H9 (cell line): ENCODE measurements at regions not wholly inside any gene's neighbourhood (a gene's known extent, or its start where the extent isn't known, plus 50 kb on each side); places are given as distances from the start of the nearest gene placed in this dataset.

Experiments
- DNase-seq: peaks from one replicate; pipeline ENCODE4 v3.0.0-alpha.2; 2017
- H2AFZ ChIP-seq: one replicate; pipeline ENCODE4 v1.6.1; 2013; ENCODE audit warnings: mild to moderate bottlenecking, low read length, control low read depth, moderate library complexity
- H2AK5ac ChIP-seq: 2 replicates; pipeline ENCODE4 v1.6.1; 2013; ENCODE audit warnings: low read length, control low read depth, mixed read lengths; ENCODE audit not compliant: insufficient read length
- H2BK120ac ChIP-seq: one replicate; pipeline ENCODE4 v1.6.1; 2013; ENCODE audit warnings: low read depth, mild to moderate bottlenecking, low read length, control low read depth, inconsistent platforms; ENCODE audit not compliant: poor library complexity, severe bottlenecking
- H2BK12ac ChIP-seq: 2 replicates; pipeline ENCODE4 v1.6.1; 2013; ENCODE audit warnings: low read length, control low read depth, mixed read lengths, low read depth; ENCODE audit not compliant: insufficient read length
- H2BK15ac ChIP-seq: 2 replicates; pipeline ENCODE4 v1.6.1; 2013; ENCODE audit warnings: low read depth, low read length, control low read depth
- H2BK20ac ChIP-seq: one replicate; pipeline ENCODE4 v1.6.1; 2013; ENCODE audit warnings: low read depth, mild to moderate bottlenecking, low read length, control low read depth, inconsistent platforms; ENCODE audit not compliant: poor library complexity, severe bottlenecking
- H2BK5ac ChIP-seq: 2 replicates; pipeline ENCODE4 v1.6.1; 2013; ENCODE audit warnings: low read length, control low read depth, mixed read lengths; ENCODE audit not compliant: insufficient read length
- H3K14ac ChIP-seq: 2 replicates; pipeline ENCODE4 v1.6.1; 2013; ENCODE audit warnings: low read length, control low read depth; ENCODE audit not compliant: insufficient read depth
- H3K18ac ChIP-seq: 2 replicates; pipeline ENCODE4 v1.6.1; 2013; ENCODE audit warnings: low read depth, mild to moderate bottlenecking, mixed read lengths, low read length, control low read depth; ENCODE audit not compliant: insufficient read length
- H3K23ac ChIP-seq: 2 replicates; pipeline ENCODE4 v1.6.1; 2013; ENCODE audit warnings: low read length, control low read depth, mixed read lengths, low read depth; ENCODE audit not compliant: insufficient read length
- H3K23me2 ChIP-seq: 2 replicates; pipeline ENCODE4 v1.6.1; 2013; ENCODE audit warnings: low read depth, mild to moderate bottlenecking, mixed read lengths, low read length, control low read depth; ENCODE audit not compliant: insufficient read length, poor library complexity, severe bottlenecking
- H3K27ac ChIP-seq: 2 replicates; pipeline ENCODE4 v1.5.1; 2013; ENCODE audit warnings: low read length, control low read depth, mixed read lengths, low read depth; ENCODE audit not compliant: insufficient read length
- H3K27me3 ChIP-seq: 2 replicates; pipeline ENCODE4 v1.6.1; 2013; ENCODE audit warnings: low read length, control low read depth, inconsistent platforms; ENCODE audit not compliant: insufficient read depth
- H3K4ac ChIP-seq: 2 replicates; pipeline ENCODE4 v1.6.1; 2013; ENCODE audit warnings: low read depth, mild to moderate bottlenecking, control low read depth, inconsistent platforms, low read length, moderate library complexity
- H3K4me1 ChIP-seq: 2 replicates; pipeline ENCODE4 v1.6.1; 2013; ENCODE audit warnings: low read length, control low read depth, inconsistent platforms; ENCODE audit not compliant: insufficient read depth
- H3K4me2 ChIP-seq: 2 replicates; pipeline ENCODE4 v1.6.1; 2013; ENCODE audit warnings: low read length, control low read depth, mixed read lengths; ENCODE audit not compliant: insufficient read length, insufficient read depth
- H3K56ac ChIP-seq: 2 replicates; pipeline ENCODE4 v1.6.1; 2013; ENCODE audit warnings: low read depth, mild to moderate bottlenecking, mixed read lengths, low read length, control low read depth; ENCODE audit not compliant: insufficient read length
- H3K79me1 ChIP-seq: 2 replicates; pipeline ENCODE4 v1.6.1; 2013; ENCODE audit warnings: low read depth, mild to moderate bottlenecking, moderate library complexity, low read length, control low read depth, inconsistent platforms; ENCODE audit not compliant: insufficient read depth, poor library complexity, severe bottlenecking
- H3K79me2 ChIP-seq: 2 replicates; pipeline ENCODE4 v1.6.1; 2013; ENCODE audit warnings: low read length, control low read depth, inconsistent platforms; ENCODE audit not compliant: insufficient read depth
- H3K9ac ChIP-seq: 2 replicates; pipeline ENCODE4 v1.6.1; 2013; ENCODE audit warnings: low read length, control low read depth, mixed read lengths; ENCODE audit not compliant: insufficient read length; ENCODE audit errors: extremely low read depth
- H3K9me3 ChIP-seq: one replicate; pipeline ENCODE4 v1.6.1; 2013; ENCODE audit warnings: low read depth, low read length, inconsistent platforms; ENCODE audit not compliant: control insufficient read depth
- H3T11ph ChIP-seq: one replicate; pipeline ENCODE4 v1.6.1; 2013; ENCODE audit warnings: mild to moderate bottlenecking, low read length, control low read depth, inconsistent platforms
- H4K20me1 ChIP-seq: one replicate; pipeline ENCODE4 v1.6.1; 2013; ENCODE audit not compliant: control insufficient read depth, insufficient read length, insufficient read depth
- H4K5ac ChIP-seq: 2 replicates; pipeline ENCODE4 v1.6.1; 2013; ENCODE audit warnings: low read depth, mild to moderate bottlenecking, mixed read lengths, low read length, control low read depth; ENCODE audit not compliant: insufficient read length
- H4K8ac ChIP-seq: replicated peaks from 2 replicates; pipeline ENCODE4 v1.6.1; 2013; ENCODE audit warnings: low read length, control low read depth, mixed read lengths, low read depth; ENCODE audit not compliant: insufficient read length
- H4K91ac ChIP-seq: 2 replicates; pipeline ENCODE4 v1.6.1; 2013; ENCODE audit warnings: low read depth, mild to moderate bottlenecking, moderate library complexity, mixed read lengths, low read length, control low read depth; ENCODE audit not compliant: insufficient read length
- H3K27ac Mint-ChIP-seq, 3 experiments: 2 replicates in 2 of 3; 3 replicates in 1 of 3; pipeline ENCODE4 v1.8.0; 2020 to 2021; ENCODE audit warnings: mixed read lengths in 3 of 3, mild to moderate bottlenecking in 1 of 3, moderate library complexity in 1 of 3
- H3K27me3 Mint-ChIP-seq: 2 replicates; pipeline ENCODE4 v1.8.0; 2021; ENCODE audit warnings: low read depth, mild to moderate bottlenecking, moderate library complexity, mixed read lengths
- H3K36me3 Mint-ChIP-seq, 3 experiments: 2 replicates in 2 of 3; 3 replicates in 1 of 3; pipeline ENCODE4 v1.8.0; 2020 to 2021; ENCODE audit warnings: low read depth in 3 of 3, mixed read lengths in 3 of 3; ENCODE audit not compliant: insufficient read depth in 1 of 3
- H3K4me1 Mint-ChIP-seq, 2 experiments: 2 replicates each; pipeline ENCODE4 v1.8.0; 2020; ENCODE audit warnings: mixed read lengths in 2 of 2
- H3K4me3 Mint-ChIP-seq, 2 experiments: 2 replicates in 1 of 2; 3 replicates in 1 of 2; pipeline ENCODE4 v1.8.0; 2020 to 2021; ENCODE audit warnings: mild to moderate bottlenecking in 2 of 2, mixed read lengths in 2 of 2, moderate library complexity in 1 of 2
- H3K9me3 Mint-ChIP-seq, 2 experiments: 2 replicates in 1 of 2; 3 replicates in 1 of 2; pipeline ENCODE4 v1.8.0; 2020; ENCODE audit warnings: mild to moderate bottlenecking in 2 of 2, mixed read lengths in 2 of 2, moderate library complexity in 1 of 2
- WGBS: extraction: QIAGEN DNeasy Blood & Tissue Kit; methylation state at CpG from one replicate; pipeline ENCODE4 v1.1.7; 2013; ENCODE audit warnings: missing lambda C conversion rate, low lambda C conversion rate, mixed read lengths; ENCODE audit not compliant: insufficient read length; ENCODE audit errors: extremely low coverage; 5-methylcytosine and 5-hydroxymethylcytosine counted together
- TF ChIP-seq, protein P1 (sequence below): fragments of 200-600 bp; sonication (generic); conservative IDR thresholded peaks from 3 replicates; pipeline ENCODE4 v1.8.0; 2021; ENCODE audit warnings: antibody characterized with exemption, mild to moderate bottlenecking

- H2BK12ac ChIP-seq, result no peak overlapping the region
- Mint-ChIP-seq H3K4me3 (no peak overlapping the region), H3K27ac (no peak overlapping the region), H3K36me3 (no peaks in the 10 kb centered on the region), H3K9me3 (no peaks in the 10 kb centered on the region), H3K4me1 (peaks cover 0 to 1% of the 10 kb centered on the region in 2 experiments; a peak in 1 of 4 replicates), H3K27me3 (no peaks in the 10 kb centered on the region)
- H4K20me1 ChIP-seq, result no peaks in the 10 kb centered on the region
- no peaks in the 10 kb centered on the region for H3K79me2 ChIP-seq
- no peak overlapping the region for H3K56ac ChIP-seq
- H3K9ac ChIP-seq, result no peak overlapping the region
- no peak for DNase-seq
- no CpG with 5 or more reads among the region's 6 CpGs for WGBS
- no peaks in the 10 kb centered on the region for H3K27me3 ChIP-seq
- no peak overlapping the region for H2BK5ac ChIP-seq
- H3K23ac ChIP-seq, result no peak overlapping the region
- H4K91ac ChIP-seq, result no peak overlapping the region
- no peaks in the 10 kb centered on the region for H3K23me2 ChIP-seq
- H3K14ac ChIP-seq, result no peak overlapping the region
- H3K4me2 ChIP-seq, result no peak overlapping the region
- H4K5ac ChIP-seq, result no peak overlapping the region
- H3T11ph ChIP-seq, result no peak overlapping the region
- no peak overlapping the region for H2BK120ac ChIP-seq
- no peak overlapping the region for H3K27ac ChIP-seq
- no peaks in the 10 kb centered on the region for H3K9me3 ChIP-seq
- no peak overlapping the region for H4K8ac ChIP-seq
- no peak overlapping the region for H2AK5ac ChIP-seq
- H3K4me1 ChIP-seq, result no peaks in the 10 kb centered on the region
- H3K18ac ChIP-seq, result no peak overlapping the region
- no peaks in the 10 kb centered on the region for H3K79me1 ChIP-seq
- H2BK15ac ChIP-seq, result no peak overlapping the region
- no peak overlapping the region for H2BK20ac ChIP-seq
- H2AFZ ChIP-seq, result no peak overlapping the region
- TF ChIP-seq, protein P1, sequence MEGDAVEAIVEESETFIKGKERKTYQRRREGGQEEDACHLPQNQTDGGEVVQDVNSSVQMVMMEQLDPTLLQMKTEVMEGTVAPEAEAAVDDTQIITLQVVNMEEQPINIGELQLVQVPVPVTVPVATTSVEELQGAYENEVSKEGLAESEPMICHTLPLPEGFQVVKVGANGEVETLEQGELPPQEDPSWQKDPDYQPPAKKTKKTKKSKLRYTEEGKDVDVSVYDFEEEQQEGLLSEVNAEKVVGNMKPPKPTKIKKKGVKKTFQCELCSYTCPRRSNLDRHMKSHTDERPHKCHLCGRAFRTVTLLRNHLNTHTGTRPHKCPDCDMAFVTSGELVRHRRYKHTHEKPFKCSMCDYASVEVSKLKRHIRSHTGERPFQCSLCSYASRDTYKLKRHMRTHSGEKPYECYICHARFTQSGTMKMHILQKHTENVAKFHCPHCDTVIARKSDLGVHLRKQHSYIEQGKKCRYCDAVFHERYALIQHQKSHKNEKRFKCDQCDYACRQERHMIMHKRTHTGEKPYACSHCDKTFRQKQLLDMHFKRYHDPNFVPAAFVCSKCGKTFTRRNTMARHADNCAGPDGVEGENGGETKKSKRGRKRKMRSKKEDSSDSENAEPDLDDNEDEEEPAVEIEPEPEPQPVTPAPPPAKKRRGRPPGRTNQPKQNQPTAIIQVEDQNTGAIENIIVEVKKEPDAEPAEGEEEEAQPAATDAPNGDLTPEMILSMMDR, result no peak
- H3K4ac ChIP-seq, result no peak overlapping the region
Measured at GRCh38 chr7:68547181-68547580, 1051.1 kb upstream of the AUTS2 start.
